RWPE2 (cell line): ENCODE measurements at regions not wholly inside any gene's neighbourhood (a gene's known extent, or its start where the extent isn't known, plus 50 kb on each side); places are given as distances from the start of the nearest gene placed in this dataset.

Experiments used
- ATAC-seq: fragments of 200-7000 bp; cut with Tn5 transposase; 3 replicates; pipeline ENCODE4 v1.9.1; 2021; ENCODE audit warnings: low read depth
- DNase-seq: peaks from one replicate; pipeline ENCODE4 v3.0.0-alpha.2; 2020; ENCODE audit warnings: low spot score
- H3K27ac ChIP-seq: fragments of 450-650 bp; 2 replicates; pipeline ENCODE4 v1.5.1; 2017; ENCODE audit warnings: mild to moderate bottlenecking; ENCODE audit not compliant: poor library complexity, severe bottlenecking
- H3K27me3 ChIP-seq: fragments of 250-450 bp; sonication (Bioruptor Pico); 2 replicates; pipeline ENCODE4 v1.5.1; 2021; ENCODE audit warnings: mild to moderate bottlenecking, moderate library complexity; ENCODE audit not compliant: insufficient read depth, poor library complexity, severe bottlenecking
- H3K36me3 ChIP-seq: fragments of 250-450 bp; sonication (Bioruptor Pico); 2 replicates; pipeline ENCODE4 v1.5.1; 2020; ENCODE audit warnings: low read depth, mild to moderate bottlenecking, moderate library complexity
- H3K4me1 ChIP-seq: fragments of 250-450 bp; sonication (Bioruptor Pico); 2 replicates; pipeline ENCODE4 v1.5.1; 2021; ENCODE audit warnings: mild to moderate bottlenecking, moderate library complexity; ENCODE audit not compliant: insufficient read depth, poor library complexity, severe bottlenecking
- H3K4me3 ChIP-seq: fragments of 250-450 bp; sonication (Bioruptor Pico); 2 replicates; pipeline ENCODE4 v1.5.1; 2021; ENCODE audit warnings: mild to moderate bottlenecking, moderate library complexity; ENCODE audit not compliant: severe bottlenecking
- H3K9me3 ChIP-seq: fragments of 250-450 bp; sonication (Bioruptor Pico); 2 replicates; pipeline ENCODE4 v1.5.1; 2021; ENCODE audit warnings: mild to moderate bottlenecking, moderate library complexity; ENCODE audit not compliant: severe bottlenecking
- TF ChIP-seq, protein P1 (sequence below): fragments of 450-650 bp; IDR thresholded peaks from one replicate; pipeline ENCODE4 v1.5.1; 2017; ENCODE audit warnings: mild to moderate bottlenecking, moderate library complexity; ENCODE audit not compliant: poor library complexity, severe bottlenecking

DNA sequence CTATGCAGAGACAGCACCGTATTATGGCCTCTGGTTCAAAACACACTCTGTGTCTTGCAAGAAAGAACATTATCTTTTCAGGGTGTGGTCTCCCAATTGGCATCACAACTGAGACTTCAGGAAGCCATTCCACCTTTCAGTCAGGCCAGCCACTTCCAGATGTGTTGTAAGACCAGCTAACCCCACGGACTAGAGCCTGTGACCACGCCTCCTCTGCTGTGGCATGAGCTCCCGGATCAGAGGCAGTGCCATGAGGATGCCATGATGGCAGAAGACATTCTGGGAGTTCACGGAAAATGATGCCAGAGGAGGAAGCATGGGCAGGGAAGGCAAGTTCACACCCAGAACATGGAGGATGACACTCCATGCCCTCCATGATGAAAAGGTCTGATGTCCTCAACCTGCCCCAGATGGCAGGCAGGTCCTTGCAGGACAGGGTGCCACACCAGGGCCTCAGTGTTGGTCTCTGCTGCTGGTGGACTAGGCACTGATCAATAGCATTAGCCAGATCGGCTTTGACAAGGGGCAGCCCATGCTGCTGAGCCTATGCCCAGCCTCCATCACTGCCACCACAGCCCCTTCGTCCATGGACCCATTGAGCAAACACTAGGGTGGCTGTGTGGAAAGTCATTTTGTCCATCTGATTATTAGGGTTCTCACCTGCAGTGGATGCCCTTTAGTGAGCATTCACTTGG is 341.6 kb downstream of the MATN1 start:
- H3K9me3 ChIP-seq: no peaks in the 10 kb centered on the region
- DNase-seq (no peak), ATAC-seq (no peak)
- H3K36me3 ChIP-seq: no peaks in the 10 kb centered on the region
- no peak overlapping the region for H3K27ac ChIP-seq
- H3K4me1 ChIP-seq: peaks cover 6% of the 10 kb centered on the region
- TF ChIP-seq, protein P1, sequence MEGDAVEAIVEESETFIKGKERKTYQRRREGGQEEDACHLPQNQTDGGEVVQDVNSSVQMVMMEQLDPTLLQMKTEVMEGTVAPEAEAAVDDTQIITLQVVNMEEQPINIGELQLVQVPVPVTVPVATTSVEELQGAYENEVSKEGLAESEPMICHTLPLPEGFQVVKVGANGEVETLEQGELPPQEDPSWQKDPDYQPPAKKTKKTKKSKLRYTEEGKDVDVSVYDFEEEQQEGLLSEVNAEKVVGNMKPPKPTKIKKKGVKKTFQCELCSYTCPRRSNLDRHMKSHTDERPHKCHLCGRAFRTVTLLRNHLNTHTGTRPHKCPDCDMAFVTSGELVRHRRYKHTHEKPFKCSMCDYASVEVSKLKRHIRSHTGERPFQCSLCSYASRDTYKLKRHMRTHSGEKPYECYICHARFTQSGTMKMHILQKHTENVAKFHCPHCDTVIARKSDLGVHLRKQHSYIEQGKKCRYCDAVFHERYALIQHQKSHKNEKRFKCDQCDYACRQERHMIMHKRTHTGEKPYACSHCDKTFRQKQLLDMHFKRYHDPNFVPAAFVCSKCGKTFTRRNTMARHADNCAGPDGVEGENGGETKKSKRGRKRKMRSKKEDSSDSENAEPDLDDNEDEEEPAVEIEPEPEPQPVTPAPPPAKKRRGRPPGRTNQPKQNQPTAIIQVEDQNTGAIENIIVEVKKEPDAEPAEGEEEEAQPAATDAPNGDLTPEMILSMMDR: no peak
- no peak overlapping the region for H3K4me3 ChIP-seq
- H3K27me3 ChIP-seq: no peaks in the 10 kb centered on the region

DNA sequence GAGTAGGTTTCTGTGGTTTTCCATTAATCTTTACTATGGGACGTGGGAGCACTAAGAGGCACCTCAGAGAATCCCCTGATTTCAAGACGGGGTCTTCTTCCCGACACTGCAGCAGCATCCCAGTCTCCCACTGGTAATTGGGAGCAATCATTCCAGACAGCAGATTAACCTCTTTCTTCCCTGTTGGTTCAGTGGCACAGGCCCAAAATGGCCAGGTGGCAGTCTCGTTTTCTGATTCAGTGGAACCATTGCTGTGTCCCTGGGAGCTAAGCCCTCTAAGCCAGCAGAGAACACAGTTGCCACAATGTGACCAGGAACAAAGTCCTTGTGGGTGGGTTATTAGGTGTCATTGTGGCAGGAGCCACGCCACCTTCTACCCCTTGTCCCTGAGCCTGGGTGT is 342.1 kb downstream of the MATN1 start:
- no peaks in the 10 kb centered on the region for H3K27me3 ChIP-seq
- peaks cover 6% of the 10 kb centered on the region for H3K4me1 ChIP-seq
- H3K36me3 ChIP-seq: no peaks in the 10 kb centered on the region
- ATAC-seq: no peak
- H3K4me3 ChIP-seq: no peak overlapping the region
- DNase-seq: no peak
- TF ChIP-seq, protein P1: no peak
- H3K27ac ChIP-seq: no peak overlapping the region
- H3K9me3 ChIP-seq: no peaks in the 10 kb centered on the region

DNA sequence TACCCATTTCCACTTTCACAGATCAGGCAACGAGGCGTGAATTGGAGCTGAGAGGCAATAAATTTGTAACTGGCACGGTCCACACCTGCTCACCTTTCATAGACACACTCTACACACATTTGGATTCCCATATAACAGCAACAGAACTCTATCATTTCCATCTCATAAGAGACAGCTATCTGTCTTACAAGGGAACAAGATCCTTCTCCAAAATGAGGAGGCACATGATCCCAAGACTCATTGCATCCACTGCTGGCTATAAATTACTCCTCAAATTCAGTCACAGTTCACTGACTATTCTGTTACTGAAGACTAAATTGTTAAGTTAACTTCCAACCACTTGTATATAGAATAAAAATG is 342.8 kb downstream of the MATN1 start:
- no peak overlapping the region for H3K4me3 ChIP-seq
- H3K36me3 ChIP-seq: no peaks in the 10 kb centered on the region
- ATAC-seq (no peak), DNase-seq (no peak)
- no peaks in the 10 kb centered on the region for H3K27me3 ChIP-seq
- no peaks in the 10 kb centered on the region for H3K9me3 ChIP-seq
- peaks cover 6% of the 10 kb centered on the region for H3K4me1 ChIP-seq
- H3K27ac ChIP-seq: no peak overlapping the region
- TF ChIP-seq, protein P1: peak; percentile 65

DNA sequence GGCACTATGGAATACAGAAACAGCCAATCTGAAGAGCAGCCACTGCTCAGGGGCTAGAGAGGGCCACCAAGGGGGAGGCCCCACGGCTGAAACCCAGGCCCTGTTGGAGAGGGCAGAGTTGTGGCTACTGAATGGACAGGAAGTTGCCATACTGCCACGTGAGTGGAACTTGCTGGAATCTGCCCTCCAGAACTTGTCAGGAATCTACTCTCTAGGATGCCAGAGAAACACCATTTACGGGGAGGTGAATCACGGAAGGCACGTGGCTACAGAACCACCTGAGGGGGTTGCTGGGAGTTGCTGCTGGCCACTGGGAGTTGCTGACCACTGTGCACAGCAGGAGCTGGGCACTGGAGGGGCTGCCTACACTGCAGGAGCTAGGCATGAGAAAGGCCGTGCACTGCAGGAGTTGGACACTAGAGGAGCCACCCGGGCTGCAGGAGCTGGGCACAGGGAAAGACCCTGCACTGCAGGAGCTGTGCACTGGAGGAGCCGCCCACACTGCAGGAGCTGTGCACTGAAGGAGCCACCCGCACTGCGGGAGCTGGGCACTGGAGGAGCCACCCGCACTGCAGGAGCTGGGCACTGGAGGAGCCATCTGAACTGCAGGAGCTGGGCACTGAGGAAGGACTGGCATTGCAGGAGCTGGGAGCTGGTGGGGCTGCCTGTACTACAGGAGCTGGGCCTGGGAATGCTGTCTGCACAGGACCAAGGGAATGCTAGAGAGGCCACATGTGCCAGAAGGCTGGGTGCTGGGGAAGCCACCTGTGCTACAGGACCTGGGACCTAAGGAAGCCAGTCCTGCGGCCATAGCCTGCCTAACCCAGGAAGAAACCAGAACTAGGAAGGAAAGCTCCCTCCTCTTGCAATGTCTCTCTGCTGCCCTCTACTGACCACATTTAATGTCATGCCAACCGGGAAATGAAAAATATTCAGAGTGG is 343.4 kb downstream of the MATN1 start:
- H3K36me3 ChIP-seq: no peaks in the 10 kb centered on the region
- DNase-seq (no peak), ATAC-seq (peak; percentile 55)
- H3K9me3 ChIP-seq: no peaks in the 10 kb centered on the region
- peak overlapping the region; percentile 1 for H3K27ac ChIP-seq
- no peak overlapping the region for H3K4me3 ChIP-seq
- TF ChIP-seq, protein P1: peak; percentile 93
- no peaks in the 10 kb centered on the region for H3K27me3 ChIP-seq
- H3K4me1 ChIP-seq: peaks cover 6% of the 10 kb centered on the region
